HepG2 (cell line): ENCODE measurements at regions not wholly inside any gene's neighbourhood (a gene's known extent, or its start where the extent isn't known, plus 50 kb on each side); places are given as distances from the start of the nearest gene placed in this dataset.

Source experiments
- ATM ChIP-seq: fragments of 450-650 bp; IDR thresholded peaks from 2 replicates; pipeline ENCODE4 v1.7.1; 2017; ENCODE audit warnings: mild to moderate bottlenecking, borderline replicate concordance
- BATF2 ChIP-seq: sonication (generic); formaldehyde crosslinking; IDR thresholded peaks from 2 replicates; pipeline ENCODE4 v1.8.0; 2022; ENCODE audit warnings: mild to moderate bottlenecking, missing genetic modification reagents, moderate library complexity
- CEBPB ChIP-seq: IDR thresholded peaks from 2 replicates; pipeline ENCODE4 v1.6.1; 2011; ENCODE audit warnings: low read depth, low read length, improper control_type of control experiment, borderline replicate concordance
- DNMT1 ChIP-seq: sonication (generic); formaldehyde crosslinking; IDR thresholded peaks from 2 replicates; pipeline ENCODE4 v1.5.1; 2020; ENCODE audit warnings: mild to moderate bottlenecking, missing genetic modification reagents
- GATAD1 ChIP-seq: IDR thresholded peaks from 2 replicates; pipeline ENCODE4 v1.6.1; 2016; ENCODE audit warnings: missing genetic modification reagents, missing compliant biosample characterization
- HDAC2 ChIP-seq: sonication (generic); formaldehyde crosslinking; IDR thresholded peaks from 2 replicates; pipeline ENCODE4 v1.4.0; 2020; ENCODE audit warnings: missing genetic modification reagents
- HMGA1 ChIP-seq: sonication (generic); formaldehyde crosslinking; conservative IDR thresholded peaks from 2 replicates; pipeline ENCODE4 v1.4.0; 2020; ENCODE audit warnings: missing genetic modification reagents
- IKZF5 ChIP-seq: IDR thresholded peaks from 2 replicates; pipeline ENCODE4 v1.6.1; 2018; ENCODE audit warnings: missing genetic modification reagents, mild to moderate bottlenecking, missing compliant biosample characterization
- MAX ChIP-seq: IDR thresholded peaks from 2 replicates; pipeline ENCODE4 v1.6.1; 2012; ENCODE audit warnings: inconsistent platforms
- MBD4 ChIP-seq: IDR thresholded peaks from 2 replicates; pipeline ENCODE4 v1.6.1; 2012; ENCODE audit warnings: low read length, inconsistent platforms, borderline replicate concordance
- NFKB2 ChIP-seq: sonication (generic); formaldehyde crosslinking; IDR thresholded peaks from 2 replicates; pipeline ENCODE4 v1.4.0; 2020; ENCODE audit warnings: missing genetic modification reagents, borderline replicate concordance
- PRPF4 ChIP-seq: fragments of 200-400 bp; formaldehyde crosslinking; IDR thresholded peaks from 2 replicates; pipeline ENCODE4 v1.6.1; 2016; ENCODE audit warnings: low read length, low read depth; ENCODE audit not compliant: poor library complexity, severe bottlenecking
- RXRB ChIP-seq: IDR thresholded peaks from 2 replicates; pipeline ENCODE4 v1.6.1; 2016; ENCODE audit warnings: borderline replicate concordance, missing genetic modification reagents, missing compliant biosample characterization
- SALL1 ChIP-seq: sonication (generic); formaldehyde crosslinking; IDR thresholded peaks from 2 replicates; pipeline ENCODE4 v1.8.0; 2022; ENCODE audit warnings: mild to moderate bottlenecking, missing genetic modification reagents
- SKI ChIP-seq: fragments of 450-650 bp; IDR thresholded peaks from one replicate; pipeline ENCODE4 v1.6.1; 2018; ENCODE audit warnings: mild to moderate bottlenecking; ENCODE audit not compliant: partially characterized antibody
- SMYD3 ChIP-seq: sonication (generic); formaldehyde crosslinking; IDR thresholded peaks from 2 replicates; pipeline ENCODE4 v1.8.1; 2023; ENCODE audit warnings: mild to moderate bottlenecking, missing genetic modification reagents
- SNAPC5 ChIP-seq: sonication (generic); formaldehyde crosslinking; IDR thresholded peaks from 2 replicates; pipeline ENCODE4 v1.8.1; 2023; ENCODE audit warnings: mild to moderate bottlenecking, missing genetic modification reagents, borderline replicate concordance
- SRY ChIP-seq: sonication (generic); formaldehyde crosslinking; IDR thresholded peaks from 2 replicates; pipeline ENCODE4 v1.8.0; 2022; ENCODE audit warnings: mild to moderate bottlenecking, missing genetic modification reagents
- TBX3 ChIP-seq: fragments of 450-650 bp; IDR thresholded peaks from 2 replicates; pipeline ENCODE4 v1.6.1; 2017; ENCODE audit warnings: antibody characterized with exemption, mild to moderate bottlenecking, inconsistent platforms, borderline replicate concordance
- TGIF2 ChIP-seq: IDR thresholded peaks from 2 replicates; pipeline ENCODE4 v1.6.1; 2016; ENCODE audit warnings: control low read depth, missing compliant biosample characterization
- ZBTB10 ChIP-seq: sonication (generic); formaldehyde crosslinking; IDR thresholded peaks from 2 replicates; pipeline ENCODE4 v1.4.0; 2020; ENCODE audit warnings: missing genetic modification reagents, borderline replicate concordance
- ZGPAT ChIP-seq: IDR thresholded peaks from 2 replicates; pipeline ENCODE4 v1.6.1; 2016; ENCODE audit warnings: mild to moderate bottlenecking
- ZNF598 ChIP-seq: sonication (generic); formaldehyde crosslinking; IDR thresholded peaks from 2 replicates; pipeline ENCODE4 v1.5.1; 2020; ENCODE audit warnings: mild to moderate bottlenecking, missing genetic modification reagents, borderline replicate concordance
- ZNF644 ChIP-seq: IDR thresholded peaks from 2 replicates; pipeline ENCODE4 v1.6.1; 2016; ENCODE audit warnings: low read depth
- ZNF891 ChIP-seq: sonication (generic); formaldehyde crosslinking; IDR thresholded peaks from 2 replicates; pipeline ENCODE4 v1.5.0; 2020; ENCODE audit warnings: mild to moderate bottlenecking, missing genetic modification reagents
- ZSCAN30 ChIP-seq: sonication (generic); formaldehyde crosslinking; IDR thresholded peaks from 2 replicates; pipeline ENCODE4 v1.5.0; 2020; ENCODE audit warnings: mild to moderate bottlenecking, missing genetic modification reagents

- TF ChIP-seq TGIF2 (no peak), ZNF598 (CRISPR knock-in tag) (no peak), ZNF891 (no peak), HDAC2 (CRISPR knock-in tag) (0 out of 2 replicates have a peak, but pooled peaks have one; percentile 19), MBD4 (no peak), HMGA1 (CRISPR knock-in tag) (no peak), DNMT1 (no peak), ATM (no peak), SALL1 (CRISPR knock-in tag) (peak; percentile 43; the same call in 1 of the 2 replicates), SNAPC5 (CRISPR knock-in tag) (no peak), ZNF644 (CRISPR knock-in tag) (peak; percentile 64; the same call in 1 of the 2 replicates), PRPF4 (no peak), SKI (no peak), SRY (CRISPR knock-in tag) (no peak), TBX3 (no peak), ZGPAT (peak; percentile 15; the same call in 1 of the 2 replicates), ZBTB10 (CRISPR knock-in tag) (no peak), NFKB2 (CRISPR knock-in tag) (no peak), IKZF5 (no peak), RXRB (CRISPR knock-in tag) (peak; percentile 70; the same call in 1 of the 2 replicates), GATAD1 (CRISPR knock-in tag) (no peak), SMYD3 (CRISPR knock-in tag) (no peak), ZSCAN30 (CRISPR knock-in tag) (no peak), CEBPB (peak; percentile 89), BATF2 (CRISPR knock-in tag) (no peak), MAX (0 out of 2 replicates have a peak, but pooled peaks have one; percentile 11)
These were observed 92.2 kb upstream of the RAPGEF2 start (continued) for GRCh38 chr4:159010563-159011260.
